Activated CD4-positive, CD25-positive, alpha-beta regulatory T cell treated with anti-CD3 and anti-CD28 coated beads, Interleukin-2, amount 50 U/mL, for 24 hours (primary cell): ENCODE measurements at regions not wholly inside any gene's neighbourhood (a gene's known extent, or its start where the extent isn't known, plus 50 kb on each side); places are given as distances from the start of the nearest gene placed in this dataset.

Experiments
- ATAC-seq, 2 donors: fragments of 150-1000 bp; cut with Tn5 transposase; one replicate each; pipeline ENCODE4 v1.10.0; 2021; ENCODE audit warnings: mild to moderate bottlenecking in 1 of 2, moderate library complexity in 1 of 2

GRCh38 chr5:97405941-97406340 lies 222.9 kb upstream of the RIOK2 start:
- no peak for ATAC-seq

- ATAC-seq: no peak
These were observed 224.1 kb upstream of the RIOK2 start for GRCh38 chr5:97406946-97407676.

- ATAC-seq: no peak
These were observed 225.3 kb upstream of the RIOK2 start for GRCh38 chr5:97408331-97408730.

- no peak for ATAC-seq
These were observed 229.9 kb upstream of the RIOK2 start for GRCh38 chr5:97412959-97413358.

- no peak for ATAC-seq
These were observed 234.9 kb upstream of the RIOK2 start for GRCh38 chr5:97417986-97418385.

- no peak for ATAC-seq
These were observed 235.4 kb upstream of the RIOK2 start for GRCh38 chr5:97418462-97418861.

- no peak for ATAC-seq
These were observed 237.6 kb upstream of the RIOK2 start for GRCh38 chr5:97420646-97421045.

GRCh38 chr5:97422678-97423077 lies 239.6 kb upstream of the RIOK2 start:
- ATAC-seq: no peak

GRCh38 chr5:97425511-97425910 lies 242.5 kb upstream of the RIOK2 start:
- no peak for ATAC-seq

GRCh38 chr5:97427235-97427634 lies 244.2 kb upstream of the RIOK2 start:
- ATAC-seq: no peak

GRCh38 chr5:97434021-97434420 lies 251.0 kb upstream of the RIOK2 start:
- no peak for ATAC-seq

GRCh38 chr5:97436405-97436804 lies 253.4 kb upstream of the RIOK2 start:
- no peak for ATAC-seq

- no peak for ATAC-seq
These were observed 260.7 kb upstream of the RIOK2 start for GRCh38 chr5:97443740-97444139.

GRCh38 chr5:97449172-97449571 lies 266.1 kb upstream of the RIOK2 start:
- ATAC-seq: no peak

- ATAC-seq: no peak
These were observed 269.6 kb upstream of the RIOK2 start for GRCh38 chr5:97452646-97453045.

- no peak for ATAC-seq
These were observed 270.2 kb upstream of the RIOK2 start for GRCh38 chr5:97453263-97453662.

- ATAC-seq: no peak
These were observed 271.0 kb upstream of the RIOK2 start for GRCh38 chr5:97454015-97454414.

- ATAC-seq: no peak
These were observed 272.9 kb upstream of the RIOK2 start for GRCh38 chr5:97455996-97456395.

GRCh38 chr5:97458851-97459250 lies 275.8 kb upstream of the RIOK2 start:
- no peak for ATAC-seq

GRCh38 chr5:97471951-97472350 lies 288.9 kb upstream of the RIOK2 start:
- no peak for ATAC-seq

GRCh38 chr5:97475847-97476246 lies 292.8 kb upstream of the RIOK2 start:
- no peak for ATAC-seq

GRCh38 chr5:97476852-97477534 lies 293.9 kb upstream of the RIOK2 start:
- ATAC-seq: no peak

GRCh38 chr5:97478483-97478882 lies 295.4 kb upstream of the RIOK2 start:
- no peak for ATAC-seq

GRCh38 chr5:97480313-97480712 lies 297.3 kb upstream of the RIOK2 start:
- no peak for ATAC-seq
